Stimulated activated CD4-positive, alpha-beta T cell treated with anti-CD3 and anti-CD28 coated beads, Interleukin-4, amount 100 ng/mL, for 4 hours (primary cell): ENCODE measurements at regions not wholly inside any gene's neighbourhood (a gene's known extent, or its start where the extent isn't known, plus 50 kb on each side); places are given as distances from the start of the nearest gene placed in this dataset.
"Not testable (repeated sequence)": the region's sequence is repeated elsewhere in the genome, so short reads cannot be mapped to it uniquely, and the experiment has no call there.

Experiments used
- DNase-seq, 2 experiments: peaks; one replicate each; pipeline ENCODE4 v3.0.0-alpha.2; 2020

DNA sequence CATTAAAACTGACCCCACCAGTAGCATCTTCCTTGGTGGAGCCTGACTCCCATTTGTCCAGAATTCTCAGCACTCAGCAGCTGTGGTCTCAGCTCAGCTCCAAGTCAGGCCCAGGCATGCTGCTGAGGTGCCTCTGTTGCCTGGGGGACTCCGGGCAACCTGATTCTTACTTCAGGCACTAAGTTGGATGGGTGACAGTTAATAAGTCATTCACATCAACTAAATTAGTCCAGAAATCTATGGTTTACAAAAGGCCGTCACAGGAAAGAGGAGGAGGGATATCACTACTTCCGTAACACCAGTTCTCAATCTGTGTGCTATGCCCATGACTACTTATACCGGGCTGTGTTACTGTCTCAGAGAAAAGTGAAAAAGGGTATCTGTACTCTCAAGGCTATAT, 310.2 kb downstream of the SATB1 start:
- no peak for DNase-seq

DNA sequence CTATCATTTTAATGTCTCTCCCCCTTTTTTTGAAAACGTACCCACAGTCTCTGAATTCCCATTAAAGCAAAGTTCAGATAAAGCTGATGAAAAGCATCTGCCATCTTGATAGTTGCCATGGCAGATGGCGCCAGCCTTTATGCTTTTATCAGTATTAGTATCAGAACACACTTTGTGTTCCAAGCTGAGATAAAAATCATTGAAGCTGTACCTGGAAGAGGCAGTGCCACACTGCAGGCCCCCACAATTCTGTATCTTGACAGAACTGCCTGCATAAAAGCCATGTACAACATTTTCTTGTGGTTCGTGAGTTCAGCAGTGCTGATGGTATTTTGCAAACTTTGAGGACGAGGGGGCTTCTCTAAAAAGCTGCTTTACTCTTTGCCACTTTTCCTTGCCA, 311.7 kb downstream of the SATB1 start:
- DNase-seq: no peak

DNA sequence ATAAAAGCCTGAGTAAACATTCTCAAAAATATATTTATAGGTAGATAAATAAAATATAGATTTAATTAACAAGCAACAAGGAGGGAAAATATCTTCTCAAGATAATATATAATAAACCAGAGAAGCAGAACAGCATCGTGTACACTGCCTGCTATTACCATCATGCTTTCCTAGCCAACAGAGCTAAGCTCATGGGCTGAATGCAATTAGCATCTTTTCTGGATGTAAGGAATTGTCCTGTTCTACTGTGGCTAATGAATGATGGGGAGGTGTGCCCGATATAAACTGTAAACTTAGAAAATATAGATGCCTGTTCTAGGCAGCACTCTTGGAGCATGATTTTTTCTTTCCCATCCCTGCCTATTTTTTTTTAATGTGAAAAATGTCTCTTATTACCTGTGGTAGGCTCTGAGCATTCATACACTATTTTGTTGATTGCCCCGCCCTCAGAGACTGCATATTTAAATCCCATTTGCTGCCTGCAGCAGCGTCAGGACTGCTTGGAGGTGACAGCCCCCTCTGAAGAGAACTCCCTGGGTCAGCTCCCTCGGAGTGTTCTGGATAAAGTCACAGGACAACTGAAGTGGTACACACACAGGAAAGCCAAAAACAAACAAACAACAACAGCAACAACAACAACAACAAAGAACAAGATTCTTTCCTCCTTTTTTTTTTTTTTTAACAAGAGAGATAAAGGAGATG, 312.3 kb downstream of the SATB1 start:
- DNase-seq: no peak

DNA sequence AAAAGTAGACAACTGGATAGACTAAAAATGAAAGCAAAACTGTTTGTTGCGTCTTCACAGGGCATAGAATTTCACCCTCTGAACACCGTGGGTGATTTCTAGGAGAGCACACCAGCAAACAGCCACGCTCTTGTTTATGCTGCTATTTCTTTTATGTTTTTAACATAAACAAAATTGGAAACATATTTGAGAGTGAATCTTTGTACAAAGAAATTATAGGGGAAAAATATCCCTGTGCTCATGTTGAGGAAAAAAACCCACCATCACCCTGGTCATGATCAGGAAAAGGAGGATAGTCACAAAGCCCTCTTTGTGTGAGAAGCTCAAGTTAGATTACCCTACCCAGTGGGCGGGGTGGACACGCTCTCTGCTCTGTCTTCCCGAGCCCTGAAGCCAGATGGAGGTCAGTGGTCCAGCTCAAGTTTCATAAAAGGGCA, 313.3 kb downstream of the SATB1 start:
- DNase-seq: no peak

DNA sequence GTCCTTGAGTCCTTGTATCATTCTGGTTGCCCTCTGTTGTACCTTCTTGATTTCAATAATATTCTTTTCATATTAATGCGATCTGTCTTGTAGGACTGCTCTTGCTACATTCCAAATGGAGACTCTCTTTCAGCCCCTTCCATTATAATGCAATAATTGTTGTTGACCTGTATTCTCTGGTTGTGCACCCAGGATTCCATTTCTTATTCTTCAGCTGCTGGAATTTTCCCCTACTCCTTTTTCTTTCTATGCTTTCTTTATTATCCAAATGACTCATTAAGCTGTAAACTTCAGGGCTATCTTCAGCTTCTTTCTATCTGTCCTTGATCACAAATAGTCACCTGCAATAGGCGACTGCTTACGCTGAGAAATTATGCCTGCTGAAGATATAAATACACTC, 321.5 kb downstream of the SATB1 start:
- DNase-seq: no peak

DNA sequence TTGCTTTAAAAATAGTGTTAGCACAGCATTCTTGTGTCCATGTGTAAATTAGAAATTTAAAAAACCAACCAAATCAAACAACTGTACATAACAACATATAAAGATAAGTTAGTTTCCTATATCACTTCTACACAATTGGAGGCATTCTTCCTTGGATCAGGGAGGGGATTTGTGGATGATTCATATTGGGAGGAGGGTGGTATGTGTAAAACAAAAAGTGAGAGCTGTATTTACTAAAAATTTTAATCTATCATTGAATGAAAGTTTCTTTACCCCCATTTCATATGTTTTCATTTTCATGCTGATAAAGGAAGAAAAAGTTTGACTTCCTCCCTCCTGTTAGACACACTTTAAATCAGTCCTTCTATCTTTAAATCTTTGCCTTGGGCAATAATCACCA, 325.0 kb downstream of the SATB1 start:
- DNase-seq: no peak

DNA sequence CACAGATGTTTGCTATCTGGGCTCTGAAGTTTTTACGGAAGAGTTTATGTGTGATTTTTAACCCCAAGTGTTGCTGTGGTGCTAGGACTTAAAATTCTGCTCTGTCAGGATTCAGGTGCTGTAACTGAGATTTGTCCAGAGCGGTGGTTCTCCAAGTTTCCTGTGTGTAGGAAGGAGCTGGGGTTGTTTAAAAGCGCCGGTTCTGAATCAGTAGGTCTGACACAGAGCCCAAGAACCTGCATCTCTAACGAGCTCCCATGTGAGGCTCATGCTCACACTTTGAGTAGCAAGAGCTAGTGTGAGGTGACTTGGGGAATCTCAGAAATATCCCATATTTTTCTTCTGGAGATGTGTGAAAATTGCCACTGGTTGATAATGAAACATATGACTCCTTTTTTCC, 325.5 kb downstream of the SATB1 start:
- DNase-seq: no peak

DNA sequence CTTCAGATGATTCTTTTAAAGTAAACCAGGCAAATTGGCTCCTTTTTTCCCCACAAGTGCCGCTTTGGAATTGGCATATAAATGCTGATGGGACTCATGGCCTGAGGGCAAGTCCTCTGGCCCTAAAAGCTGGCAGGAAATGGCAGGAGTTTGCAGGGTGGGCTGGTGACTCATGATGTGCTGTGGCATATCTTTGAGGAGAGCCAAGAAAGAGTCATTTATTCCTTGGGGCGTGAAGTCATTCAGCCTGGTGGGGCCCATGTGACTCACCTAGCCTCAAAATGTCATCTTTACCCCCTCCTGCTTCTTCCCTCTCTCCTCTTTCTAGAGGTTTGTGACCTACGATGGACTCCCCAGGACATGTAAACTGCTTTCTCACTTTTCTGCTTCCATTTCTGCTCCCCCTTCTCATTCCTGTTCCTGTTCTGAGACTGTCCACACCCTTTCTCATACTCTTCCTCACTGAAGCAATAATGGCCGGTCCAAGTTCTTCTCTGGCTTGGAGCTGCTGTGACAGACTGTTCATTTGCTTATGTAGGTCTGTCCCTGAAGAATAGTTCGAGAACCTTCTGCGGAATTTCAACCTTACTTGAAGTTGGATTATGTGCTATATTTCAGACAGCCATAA, 326.1 kb downstream of the SATB1 start:
- peak; percentile 6 to 20 for DNase-seq

DNA sequence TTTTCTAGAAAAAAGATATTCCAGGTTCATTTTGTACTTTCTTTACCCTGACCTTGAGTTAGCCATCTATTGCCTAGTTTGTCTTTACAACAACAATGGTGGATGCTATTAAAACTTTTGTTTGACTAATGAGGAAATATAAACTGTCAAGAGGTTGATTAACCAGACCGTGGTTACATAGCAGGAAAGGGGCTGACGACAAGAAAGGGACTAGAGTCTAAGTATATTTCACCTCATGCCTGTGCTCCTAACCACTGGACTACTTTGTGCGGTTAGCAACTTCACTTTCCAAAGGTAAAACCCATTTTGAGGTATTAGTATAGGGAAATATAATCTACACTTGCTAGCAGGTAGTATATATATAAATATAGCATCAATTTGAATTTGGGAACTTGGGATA, 327.1 kb downstream of the SATB1 start:
- DNase-seq: no peak

DNA sequence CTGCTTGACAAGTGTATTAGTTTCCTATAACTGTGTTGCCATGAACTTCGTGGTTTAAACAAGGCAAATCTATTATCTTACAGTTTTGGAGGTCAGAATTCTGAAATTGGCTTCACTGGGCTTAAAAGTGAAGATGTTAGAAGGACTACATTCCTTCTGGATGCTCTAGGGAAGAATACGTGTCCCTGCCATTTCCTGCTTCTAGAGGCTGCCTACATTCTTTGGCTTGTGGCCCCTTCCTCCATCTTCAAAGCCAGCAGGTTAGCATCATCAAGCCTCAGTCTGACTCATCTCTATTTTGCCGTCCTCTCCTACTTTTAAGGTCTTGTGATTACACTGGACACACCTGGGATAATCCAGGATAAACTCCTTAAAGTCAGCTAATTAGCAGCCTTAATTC, 327.7 kb downstream of the SATB1 start:
- DNase-seq: no peak

DNA sequence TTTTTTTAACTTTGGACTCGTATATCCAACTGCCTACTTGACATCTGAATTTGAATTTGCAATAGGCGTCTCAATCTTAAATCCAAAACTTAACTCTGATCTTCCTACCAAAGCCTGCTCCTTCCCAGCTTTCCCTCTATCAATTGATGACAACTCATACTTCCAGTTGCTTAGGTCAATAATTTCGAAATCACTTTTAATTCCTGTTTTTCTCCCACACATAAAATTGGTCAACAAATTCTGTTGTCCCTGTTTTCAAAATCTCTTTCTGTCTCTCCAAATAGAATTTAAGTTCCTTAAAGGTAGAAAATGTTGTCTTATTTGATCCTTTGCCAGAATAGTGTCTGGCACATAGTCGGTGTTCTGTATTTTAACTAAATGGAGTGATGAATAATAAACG, 332.4 kb downstream of the SATB1 start:
- DNase-seq: no peak

DNA sequence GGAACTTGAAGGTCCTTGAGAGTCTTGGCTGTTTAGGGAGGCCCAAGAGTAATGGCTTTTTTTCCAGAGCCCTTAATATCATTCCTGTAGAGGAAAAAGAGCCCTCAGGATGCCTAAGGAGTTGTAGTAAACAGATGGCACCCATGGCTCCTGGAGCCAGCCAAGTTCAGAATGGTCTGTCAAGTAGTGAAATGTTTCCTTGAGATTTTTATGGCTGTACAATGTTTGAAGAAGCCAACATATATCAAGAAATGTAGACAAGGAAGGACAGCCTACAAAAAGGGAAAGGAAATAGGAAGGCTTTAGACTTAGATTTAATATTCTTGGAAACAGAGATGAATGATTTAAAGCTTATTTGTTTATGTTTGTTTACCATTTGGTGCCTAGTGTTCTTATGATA, 334.8 kb downstream of the SATB1 start:
- DNase-seq: no peak

DNA sequence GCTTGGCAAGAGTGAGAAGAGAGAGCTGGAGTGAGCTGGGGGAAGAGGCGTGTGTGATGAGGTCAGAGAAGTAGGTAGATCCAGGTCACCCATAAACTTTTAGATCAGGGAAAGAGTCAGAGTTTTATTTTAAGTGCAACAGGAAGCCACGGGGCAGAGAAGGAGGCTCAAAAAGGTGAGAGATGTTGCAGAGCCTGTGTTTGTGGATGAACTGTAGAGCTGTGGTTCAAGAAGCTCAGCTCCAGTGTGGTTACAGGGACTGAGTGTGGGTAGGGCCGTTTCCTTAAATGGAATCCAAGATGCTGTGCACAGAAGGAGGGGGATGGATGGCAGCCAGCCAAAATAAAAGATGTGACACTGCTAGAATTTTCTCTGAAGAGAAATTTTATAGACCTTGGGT, 337.2 kb downstream of the SATB1 start:
- no peak for DNase-seq

DNA sequence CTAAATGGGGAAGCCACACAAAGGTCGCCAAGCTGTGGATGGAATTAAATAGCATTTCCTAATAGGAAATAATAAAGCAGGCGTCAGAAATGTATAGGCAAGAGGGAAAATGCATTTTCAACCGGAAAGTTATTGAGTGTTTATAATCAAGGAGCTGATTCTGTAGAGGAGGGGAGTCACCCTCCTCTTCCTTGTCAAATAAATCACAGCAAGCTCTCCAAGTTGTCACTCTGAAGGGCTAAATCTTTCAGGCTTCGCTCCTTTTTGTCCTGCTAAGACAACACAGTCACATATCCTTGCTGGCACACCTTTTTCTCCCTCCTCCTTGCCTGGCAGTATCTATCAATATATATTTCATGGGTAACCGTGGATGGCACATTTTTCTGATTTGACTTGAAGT, 338.4 kb downstream of the SATB1 start:
- no peak for DNase-seq

DNA sequence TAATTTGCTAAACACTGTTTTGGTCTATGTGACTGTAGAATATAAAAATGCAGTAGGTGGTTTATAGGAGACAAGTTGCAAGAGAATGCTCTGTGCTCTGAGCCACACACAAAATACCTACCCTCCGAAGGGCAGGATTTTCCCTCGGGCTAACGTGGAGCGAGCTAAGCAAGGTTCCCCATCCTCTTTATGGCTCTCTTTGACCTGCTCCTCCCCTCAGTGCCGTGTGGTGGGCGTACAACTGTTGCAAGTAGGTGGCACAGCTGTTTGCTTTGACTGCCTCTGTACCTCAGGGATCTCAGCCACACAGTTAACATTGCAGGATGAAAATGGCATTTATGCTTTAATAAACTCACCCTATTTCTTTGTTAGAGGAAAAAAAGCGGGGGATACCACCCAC, 339.1 kb downstream of the SATB1 start:
- no peak for DNase-seq

DNA sequence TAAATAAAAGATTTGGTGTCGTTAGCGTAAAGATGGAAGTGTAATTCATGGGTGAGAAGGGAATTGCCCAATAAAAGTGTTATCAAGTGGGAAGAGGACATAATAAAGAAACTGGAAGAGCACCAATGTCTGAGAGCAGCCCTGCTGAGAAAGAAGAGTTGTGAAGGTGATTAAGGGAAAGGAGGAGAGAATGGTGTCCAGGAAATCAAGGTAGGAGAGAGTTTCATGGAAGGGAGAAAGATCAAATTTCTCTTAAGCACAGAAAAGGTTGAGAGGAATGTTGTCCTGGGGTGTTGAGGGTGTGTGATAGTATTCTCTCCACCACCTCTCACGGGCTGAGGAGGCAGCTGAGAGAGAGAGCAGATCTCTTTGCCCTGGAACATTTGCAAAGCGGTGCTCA, 339.7 kb downstream of the SATB1 start:
- DNase-seq: no peak

DNA sequence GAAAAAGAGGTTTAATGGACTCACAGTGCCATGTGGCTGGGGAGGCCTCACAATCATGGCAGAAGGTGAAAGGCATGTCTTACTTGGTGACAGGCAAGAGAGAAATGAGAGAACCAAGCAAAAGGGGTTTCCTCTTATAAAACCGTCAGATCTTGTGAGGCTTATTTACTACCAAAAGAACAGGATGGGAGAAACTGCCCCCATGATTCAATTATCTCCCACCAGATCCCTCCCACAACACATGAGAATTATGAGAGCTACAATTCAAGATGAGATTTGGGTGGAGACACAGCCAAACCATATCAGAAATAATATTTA, 340.8 kb upstream of the TBC1D5 start:
- not testable (repeated sequence) for DNase-seq

DNA sequence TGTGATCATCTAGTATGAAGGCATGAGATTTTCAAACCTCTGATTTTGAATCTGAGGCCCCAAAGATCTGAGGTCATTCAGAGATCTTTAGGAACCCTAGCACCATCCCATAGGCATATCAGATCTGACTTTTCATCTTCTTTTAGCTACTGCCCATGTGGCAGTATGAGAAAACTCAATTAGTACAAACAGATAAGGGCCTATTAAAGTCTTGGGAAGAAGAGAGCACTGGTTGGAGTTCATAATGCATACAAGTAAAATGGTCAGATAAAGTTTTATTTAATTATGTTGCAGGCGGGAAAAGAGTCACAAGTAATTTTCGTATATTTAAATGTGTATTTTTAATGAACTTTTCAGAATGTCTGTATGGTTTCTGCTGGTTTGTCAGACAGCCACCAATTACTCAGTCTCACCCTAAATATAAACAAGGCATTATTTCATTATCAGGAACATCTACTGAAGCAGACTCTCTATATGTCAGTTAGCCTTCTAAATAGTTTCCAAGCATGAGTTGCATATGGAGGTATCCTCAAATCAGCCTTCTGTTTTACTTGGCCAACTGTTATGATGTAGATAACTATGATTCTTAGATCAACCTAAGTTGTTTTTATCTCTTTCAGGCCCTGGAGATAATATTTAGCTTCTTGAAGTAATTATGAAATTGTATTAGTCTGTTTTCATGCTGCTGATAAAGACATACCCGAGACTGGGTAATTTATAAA, 340.3 kb upstream of the TBC1D5 start:
- no peak for DNase-seq

DNA sequence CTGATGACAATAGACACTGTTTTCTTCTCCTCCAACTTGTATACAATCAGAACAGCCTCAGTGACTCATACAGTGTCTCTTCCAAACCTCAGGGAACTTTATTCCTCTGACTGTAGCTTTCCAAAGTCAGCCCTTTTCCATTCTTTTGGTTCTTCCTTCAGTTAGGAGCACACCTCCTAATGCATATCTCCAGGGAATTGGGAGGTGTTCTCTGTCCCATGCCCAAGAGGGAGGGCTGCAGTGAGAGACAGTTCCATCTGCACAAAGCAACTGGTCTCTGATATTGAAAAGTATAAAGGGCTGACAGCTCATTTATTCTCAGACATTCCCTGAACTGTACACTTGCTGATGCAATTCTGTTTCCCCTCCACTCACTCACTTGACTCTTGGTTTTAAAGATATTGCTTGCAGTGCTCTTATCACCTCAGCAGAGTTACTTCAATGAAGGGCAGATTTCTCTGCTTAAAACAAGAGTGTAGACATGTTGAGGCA, 337.8 kb upstream of the TBC1D5 start:
- DNase-seq: no peak

DNA sequence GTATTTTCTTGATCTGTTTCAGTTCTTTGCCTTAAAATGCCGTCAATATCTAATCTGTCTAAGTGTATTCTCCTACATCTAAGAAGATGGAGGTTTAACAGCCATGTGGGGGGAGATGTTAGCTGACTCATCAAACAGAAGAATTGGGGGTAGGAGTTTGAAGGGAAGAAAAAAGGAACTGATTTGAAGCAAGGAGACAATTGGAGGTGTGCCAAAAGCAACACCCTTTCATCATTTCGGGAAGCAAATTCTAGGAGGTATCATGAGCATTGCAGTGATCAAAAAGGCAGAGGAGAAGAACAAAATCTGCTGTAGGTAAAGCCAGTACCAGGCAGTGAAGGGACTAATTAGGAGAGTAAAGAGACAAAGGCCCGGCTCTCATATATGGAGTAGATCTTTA, 337.3 kb upstream of the TBC1D5 start:
- DNase-seq: no peak

DNA sequence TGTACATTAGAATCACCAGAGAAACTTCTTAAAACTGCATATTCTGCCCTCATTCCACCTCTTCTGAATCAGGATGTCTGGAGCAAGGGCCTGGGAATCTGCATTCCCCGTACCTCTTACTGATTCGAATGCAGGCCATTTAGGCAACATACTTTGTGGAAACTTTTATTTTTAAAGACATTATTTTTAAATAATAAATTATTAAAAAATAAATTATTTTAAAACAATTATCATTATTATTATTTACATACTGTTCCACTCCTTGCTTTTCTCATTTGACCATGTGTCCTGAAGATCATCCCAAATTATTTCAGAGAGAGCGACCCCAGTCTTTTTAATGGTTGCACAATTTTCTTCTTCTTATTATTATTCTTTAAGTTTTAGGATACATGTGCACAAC, 336.6 kb upstream of the TBC1D5 start:
- no peak for DNase-seq

DNA sequence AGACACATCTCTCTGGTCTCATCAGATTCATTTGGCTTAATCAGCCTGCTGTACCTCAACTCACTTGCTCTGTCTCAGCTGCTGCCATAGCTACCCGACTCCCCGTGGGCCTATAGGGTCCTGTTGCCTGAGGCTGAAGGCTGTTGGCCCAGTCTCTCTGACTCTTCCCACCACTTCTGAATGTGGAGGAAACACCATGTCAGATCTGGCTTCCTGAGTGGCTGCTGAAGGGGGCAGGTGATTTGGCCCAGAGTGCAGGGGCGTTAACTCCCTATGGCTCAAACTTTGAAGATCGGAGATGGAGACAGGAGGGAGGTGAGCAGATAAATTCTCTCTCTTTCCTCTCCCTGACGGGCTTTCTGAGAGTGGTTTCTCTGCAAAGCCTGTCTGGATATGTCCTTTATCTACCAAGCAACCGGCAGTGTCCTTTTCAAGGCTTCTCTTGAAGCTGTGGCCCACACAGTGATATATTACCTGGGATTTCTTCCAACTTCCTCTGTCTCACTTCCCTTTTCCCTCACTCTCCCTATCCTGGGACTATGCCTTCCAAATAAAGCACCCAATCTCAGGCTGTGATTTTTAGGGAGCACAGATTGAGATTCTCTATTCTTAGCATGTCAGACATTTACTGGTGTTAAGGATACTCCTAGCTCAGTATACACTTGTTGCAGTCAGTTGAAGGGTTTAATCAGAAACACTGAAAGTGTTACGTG, 334.9 kb upstream of the TBC1D5 start:
- DNase-seq: no peak

DNA sequence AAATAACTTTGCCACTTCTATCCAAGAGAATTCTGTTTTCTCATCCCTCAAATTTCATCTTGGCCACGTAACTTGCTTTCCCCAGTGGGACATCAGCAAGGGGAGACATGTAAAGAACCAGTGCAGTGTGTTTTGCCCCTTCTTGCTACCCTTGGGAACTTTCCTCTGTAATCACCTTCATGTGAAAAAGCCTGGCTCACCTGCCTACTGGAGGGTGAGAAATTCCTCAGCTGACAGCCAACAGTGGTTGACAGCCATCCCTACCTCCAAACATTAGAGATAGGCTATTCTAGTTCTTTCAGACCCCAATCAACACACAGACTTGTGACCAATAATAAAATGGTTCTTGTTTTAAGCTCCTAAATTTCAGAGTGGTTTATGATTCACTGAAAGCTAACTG, 333.9 kb upstream of the TBC1D5 start:
- DNase-seq: no peak

DNA sequence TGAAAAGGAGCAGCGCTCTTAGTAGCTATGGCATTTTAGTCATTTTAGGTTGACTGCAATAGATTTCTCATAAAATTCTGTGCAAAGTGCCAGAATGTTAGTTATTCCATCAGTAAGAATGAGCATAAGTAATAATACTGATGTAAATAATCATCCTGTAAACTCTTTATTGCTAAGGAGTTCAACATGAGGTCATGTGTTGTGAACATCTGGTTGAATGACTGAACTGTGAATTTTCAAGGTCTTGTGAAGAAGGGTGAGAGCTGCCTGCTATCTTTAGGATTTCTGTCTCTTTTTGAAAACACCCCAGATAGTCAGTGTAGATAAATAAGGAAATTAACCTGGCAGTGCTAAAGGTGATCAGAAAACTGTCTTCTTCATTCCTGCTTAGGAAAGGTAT, 333.4 kb upstream of the TBC1D5 start:
- DNase-seq: no peak
